ENCODE measurements at regions not wholly inside any gene's neighbourhood (a gene's known extent, or its start where the extent isn't known, plus 50 kb on each side); places are given as distances from the start of the nearest gene placed in this dataset.

- no peak for DNase-seq
Observed at GRCh38 chr12:75581515-75581914, 70.1 kb upstream of the KRR1 start.

GRCh38 chr12:75579552-75579951, 68.1 kb upstream of the KRR1 start:
- no peak for DNase-seq

GRCh38 chr12:75578546-75578945, 67.1 kb upstream of the KRR1 start:
- no peak for DNase-seq

GRCh38 chr12:75577812-75578211, 66.4 kb upstream of the KRR1 start:
- no peak for DNase-seq

- no peak for DNase-seq
Observed at GRCh38 chr12:75571656-75572205, 60.3 kb upstream of the KRR1 start.

- DNase-seq = no peak
Observed at GRCh38 chr12:75571204-75571603, 59.8 kb upstream of the KRR1 start.

- DNase-seq = no peak
Observed at GRCh38 chr12:75568801-75569200, 57.4 kb upstream of the KRR1 start.

GRCh38 chr12:75568393-75568792, 57.0 kb upstream of the KRR1 start:
- no peak for DNase-seq

GRCh38 chr12:75565795-75566194, 54.4 kb upstream of the KRR1 start:
- no peak for DNase-seq

GRCh38 chr12:75564852-75565251, 53.4 kb upstream of the KRR1 start:
- DNase-seq = no peak

- DNase-seq = no peak
Observed at GRCh38 chr12:75564398-75564797, 53.0 kb upstream of the KRR1 start.

GRCh38 chr12:75563351-75563750, 51.9 kb upstream of the KRR1 start:
- DNase-seq = no peak

GRCh38 chr12:75561921-75562320, 50.5 kb upstream of the KRR1 start:
- no peak for DNase-seq
